Gastroesophageal sphincter (tissue), 3 donors: ENCODE measurements at regions not wholly inside any gene's neighbourhood (a gene's known extent, or its start where the extent isn't known, plus 50 kb on each side); places are given as distances from the start of the nearest gene placed in this dataset.

ENCODE experiments used
- POLR2A ChIP-seq, 2 donors: fragments of 450-650 bp; IDR thresholded peaks; one replicate each; pipeline ENCODE4 v1.6.1; 2017; ENCODE audit warnings: antibody characterized with exemption in 2 of 2, mild to moderate bottlenecking in 2 of 2, moderate library complexity in 1 of 2
- TF ChIP-seq, protein P1 (sequence below), 4 experiments: fragments of 200-600 bp in 2 of 4; fragments of 450-650 bp in 2 of 4; sonication (generic) in 1 of 4; IDR thresholded peaks; one replicate each; pipeline ENCODE4 v1.5.1; 2017 to 2019; ENCODE audit warnings: antibody characterized with exemption in 4 of 4, mild to moderate bottlenecking in 2 of 4, moderate library complexity in 2 of 4

- TF ChIP-seq, protein P1, sequence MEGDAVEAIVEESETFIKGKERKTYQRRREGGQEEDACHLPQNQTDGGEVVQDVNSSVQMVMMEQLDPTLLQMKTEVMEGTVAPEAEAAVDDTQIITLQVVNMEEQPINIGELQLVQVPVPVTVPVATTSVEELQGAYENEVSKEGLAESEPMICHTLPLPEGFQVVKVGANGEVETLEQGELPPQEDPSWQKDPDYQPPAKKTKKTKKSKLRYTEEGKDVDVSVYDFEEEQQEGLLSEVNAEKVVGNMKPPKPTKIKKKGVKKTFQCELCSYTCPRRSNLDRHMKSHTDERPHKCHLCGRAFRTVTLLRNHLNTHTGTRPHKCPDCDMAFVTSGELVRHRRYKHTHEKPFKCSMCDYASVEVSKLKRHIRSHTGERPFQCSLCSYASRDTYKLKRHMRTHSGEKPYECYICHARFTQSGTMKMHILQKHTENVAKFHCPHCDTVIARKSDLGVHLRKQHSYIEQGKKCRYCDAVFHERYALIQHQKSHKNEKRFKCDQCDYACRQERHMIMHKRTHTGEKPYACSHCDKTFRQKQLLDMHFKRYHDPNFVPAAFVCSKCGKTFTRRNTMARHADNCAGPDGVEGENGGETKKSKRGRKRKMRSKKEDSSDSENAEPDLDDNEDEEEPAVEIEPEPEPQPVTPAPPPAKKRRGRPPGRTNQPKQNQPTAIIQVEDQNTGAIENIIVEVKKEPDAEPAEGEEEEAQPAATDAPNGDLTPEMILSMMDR (IDR thresholded peaks at IDR 0.05): no peak
- TF ChIP-seq POLR2A (IDR thresholded peaks at IDR 0.05): no peak
These were observed 460.1 kb upstream of the RUNX1 start for GRCh38 chr21:35509001-35509704.
